Neural progenitor cell (in vitro differentiated cells): ENCODE measurements at regions not wholly inside any gene's neighbourhood (a gene's known extent, or its start where the extent isn't known, plus 50 kb on each side); places are given as distances from the start of the nearest gene placed in this dataset.
"Not testable (repeated sequence)": the region's sequence is repeated elsewhere in the genome, so short reads cannot be mapped to it uniquely, and the experiment has no call there.

Experiments
- DNase-seq: peaks from one replicate; pipeline ENCODE4 v3.0.0-alpha.2; 2016; ENCODE audit warnings: low spot score
- H2AFZ ChIP-seq: fragments of 200-600 bp; sonication (generic); replicated peaks from 2 replicates; pipeline ENCODE4 v1.6.1; 2016; ENCODE audit warnings: antibody characterized with exemption
- H3F3A ChIP-seq: fragments of 200-600 bp; sonication (generic); 2 replicates; pipeline ENCODE4 v1.6.1; 2016; ENCODE audit warnings: antibody characterized with exemption, low read depth
- H3K27ac ChIP-seq: fragments of 200-600 bp; sonication (generic); 2 replicates; pipeline ENCODE4 v1.5.1; 2016; ENCODE audit warnings: mild to moderate bottlenecking
- H3K27me3 ChIP-seq: fragments of 200-600 bp; sonication (generic); 2 replicates; pipeline ENCODE4 v1.6.1; 2016; ENCODE audit warnings: mild to moderate bottlenecking, moderate library complexity
- H3K36me3 ChIP-seq: fragments of 200-600 bp; sonication (generic); 2 replicates; pipeline ENCODE4 v1.5.1; 2016
- H3K4me1 ChIP-seq: fragments of 200-600 bp; sonication (generic); 2 replicates; pipeline ENCODE4 v1.6.1; 2016; ENCODE audit warnings: mixed run types
- H3K4me2 ChIP-seq: fragments of 200-600 bp; sonication (generic); 2 replicates; pipeline ENCODE4 v1.6.1; 2016
- H3K4me3 ChIP-seq: fragments of 200-600 bp; sonication (generic); 2 replicates; pipeline ENCODE4 v1.5.1; 2016
- H3K79me2 ChIP-seq: fragments of 200-600 bp; sonication (generic); 2 replicates; pipeline ENCODE4 v1.6.1; 2016; ENCODE audit warnings: low read depth
- H3K9ac ChIP-seq: fragments of 200-600 bp; sonication (generic); 2 replicates; pipeline ENCODE4 v1.6.1; 2016
- H3K9me3 ChIP-seq: fragments of 200-600 bp; sonication (generic); 2 replicates; pipeline ENCODE4 v1.5.1; 2016; ENCODE audit warnings: low read depth
- H4K20me1 ChIP-seq: fragments of 200-600 bp; sonication (generic); 2 replicates; pipeline ENCODE4 v1.6.1; 2016; ENCODE audit warnings: low read depth
- H3K27ac Mint-ChIP-seq: 3 replicates; pipeline ENCODE4 v1.8.0; 2021; ENCODE audit warnings: mixed read lengths
- H3K27me3 Mint-ChIP-seq: 2 replicates; pipeline ENCODE4 v1.8.0; 2022; ENCODE audit warnings: low read depth, mild to moderate bottlenecking, inconsistent platforms, moderate library complexity, mixed read lengths; ENCODE audit not compliant: insufficient read depth
- H3K36me3 Mint-ChIP-seq: 3 replicates; pipeline ENCODE4 v1.8.0; 2021; ENCODE audit warnings: mixed read lengths
- H3K4me1 Mint-ChIP-seq: 3 replicates; pipeline ENCODE4 v1.8.0; 2021; ENCODE audit warnings: mixed read lengths
- H3K4me3 Mint-ChIP-seq: 3 replicates; pipeline ENCODE4 v1.8.0; 2021; ENCODE audit warnings: mild to moderate bottlenecking, moderate library complexity, mixed read lengths
- H3K9me3 Mint-ChIP-seq: 3 replicates; pipeline ENCODE4 v1.8.0; 2020; ENCODE audit warnings: mixed read lengths
- EZH2 ChIP-seq: fragments of 200-600 bp; sonication (generic); IDR thresholded peaks from 2 replicates; pipeline ENCODE4 v1.6.1; 2017; ENCODE audit warnings: antibody characterized with exemption, mild to moderate bottlenecking, moderate library complexity
- EZH2phosphoT487 ChIP-seq: fragments of 200-600 bp; sonication (generic); IDR thresholded peaks from 2 replicates; pipeline ENCODE4 v1.6.1; 2017; ENCODE audit warnings: antibody characterized with exemption
- TF ChIP-seq, protein P1 (sequence below): fragments of 200-600 bp; sonication (generic); IDR thresholded peaks from 2 replicates; pipeline ENCODE4 v1.5.1; 2017; ENCODE audit warnings: antibody characterized with exemption, mild to moderate bottlenecking

DNA sequence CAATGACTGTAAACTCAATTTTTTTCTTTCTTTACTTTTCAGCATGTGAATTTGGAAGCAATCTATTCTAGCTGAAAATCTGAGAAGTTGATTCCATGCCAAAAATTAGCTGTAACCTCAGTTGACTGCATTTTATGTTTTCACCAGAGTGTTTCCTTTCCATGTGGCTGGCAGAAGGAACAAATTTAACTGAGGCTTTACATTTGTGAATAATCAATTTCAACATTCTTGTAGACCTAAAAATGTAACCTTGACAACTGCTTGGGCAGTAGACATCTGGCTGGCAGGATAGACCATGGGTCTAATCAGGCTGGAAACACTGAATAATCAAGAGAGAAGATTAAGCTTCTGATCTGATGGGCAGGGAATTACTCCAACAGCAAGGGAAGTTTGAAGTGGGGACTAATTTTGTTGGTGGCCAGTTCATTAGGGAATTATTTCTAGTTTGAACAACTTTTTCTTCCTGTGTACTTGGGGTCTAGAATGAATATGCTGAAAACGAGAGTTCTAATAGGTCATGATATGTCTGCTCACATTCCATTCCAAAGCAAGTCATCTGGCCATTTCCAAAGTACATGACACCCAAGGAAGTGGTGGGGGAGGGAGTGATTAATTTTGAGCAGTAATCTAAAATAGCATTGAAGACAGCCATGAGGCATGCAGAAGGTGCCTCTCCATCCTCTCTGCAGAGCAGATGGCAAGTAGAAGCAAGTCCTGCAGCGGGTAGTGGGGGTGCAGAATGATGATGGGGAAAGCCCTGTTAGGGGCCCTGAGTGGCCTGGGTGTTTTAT lies 68.2 kb downstream of the ATP23 start:
- no peak overlapping the region for H2AFZ ChIP-seq

DNA sequence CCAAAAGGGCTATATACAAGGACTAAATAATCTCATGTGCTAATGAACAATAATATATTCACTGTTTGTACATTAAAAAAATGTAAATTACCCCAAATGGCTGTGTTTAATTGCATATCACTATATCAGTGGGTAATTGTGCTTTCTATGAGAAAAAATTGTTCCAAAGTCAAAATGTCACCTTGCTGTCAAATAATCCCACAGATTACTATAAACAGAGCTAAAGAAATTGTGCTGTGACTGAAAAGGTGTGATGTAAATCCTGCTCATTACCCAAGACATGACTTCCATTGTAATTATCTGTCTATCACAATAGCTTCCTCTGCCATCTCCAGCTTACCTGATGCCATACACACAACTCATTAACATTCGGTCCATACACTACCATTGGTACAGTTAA lies 70.3 kb downstream of the ATP23 start:
- H3K27ac Mint-ChIP-seq = no peak overlapping the region
- H3K36me3 Mint-ChIP-seq = no peaks in the 10 kb centered on the region
- Histone ChIP-seq H4K20me1 (no peaks in the 10 kb centered on the region), H3F3A (no peaks in the 10 kb centered on the region), H3K4me3 (no peak overlapping the region), H3K79me2 (no peaks in the 10 kb centered on the region), H3K27ac (no peak overlapping the region), H3K36me3 (no peaks in the 10 kb centered on the region), H3K9ac (no peak overlapping the region), H3K27me3 (no peaks in the 10 kb centered on the region), H3K4me1 (no peaks in the 10 kb centered on the region), H3K4me2 (no peak overlapping the region), H2AFZ (no peak overlapping the region), H3K9me3 (no peaks in the 10 kb centered on the region)
- H3K4me1 Mint-ChIP-seq = peaks cover 3% of the 10 kb centered on the region
- H3K27me3 Mint-ChIP-seq = no peaks in the 10 kb centered on the region
- H3K9me3 Mint-ChIP-seq = peaks cover 2% of the 10 kb centered on the region
- no peak for TF ChIP-seq EZH2
- TF ChIP-seq EZH2phosphoT487 = no peak
- no peak for DNase-seq
- H3K4me3 Mint-ChIP-seq = no peak overlapping the region

More for the DNA sequence above, 68.2 kb downstream of the ATP23 start:
- Mint-ChIP-seq H3K27ac (no peak overlapping the region), H3K4me1 (peaks cover 3% of the 10 kb centered on the region), H3K9me3 (peaks cover 2% of the 10 kb centered on the region), H3K27me3 (no peaks in the 10 kb centered on the region), H3K36me3 (no peaks in the 10 kb centered on the region), H3K4me3 (no peak overlapping the region)
- no peaks in the 10 kb centered on the region for H3K36me3 ChIP-seq
- no peaks in the 10 kb centered on the region for H4K20me1 ChIP-seq
- no peak for DNase-seq
- H3K79me2 ChIP-seq = no peaks in the 10 kb centered on the region
- no peaks in the 10 kb centered on the region for H3K9me3 ChIP-seq
- H3K4me3 ChIP-seq = no peak overlapping the region
- no peak overlapping the region for H3K4me2 ChIP-seq
- H3K9ac ChIP-seq = no peak overlapping the region
- no peaks in the 10 kb centered on the region for H3K4me1 ChIP-seq
- H3F3A ChIP-seq = no peaks in the 10 kb centered on the region
- H3K27me3 ChIP-seq = no peaks in the 10 kb centered on the region
- no peak for TF ChIP-seq EZH2phosphoT487
- no peak for TF ChIP-seq EZH2
- TF ChIP-seq, protein P1, sequence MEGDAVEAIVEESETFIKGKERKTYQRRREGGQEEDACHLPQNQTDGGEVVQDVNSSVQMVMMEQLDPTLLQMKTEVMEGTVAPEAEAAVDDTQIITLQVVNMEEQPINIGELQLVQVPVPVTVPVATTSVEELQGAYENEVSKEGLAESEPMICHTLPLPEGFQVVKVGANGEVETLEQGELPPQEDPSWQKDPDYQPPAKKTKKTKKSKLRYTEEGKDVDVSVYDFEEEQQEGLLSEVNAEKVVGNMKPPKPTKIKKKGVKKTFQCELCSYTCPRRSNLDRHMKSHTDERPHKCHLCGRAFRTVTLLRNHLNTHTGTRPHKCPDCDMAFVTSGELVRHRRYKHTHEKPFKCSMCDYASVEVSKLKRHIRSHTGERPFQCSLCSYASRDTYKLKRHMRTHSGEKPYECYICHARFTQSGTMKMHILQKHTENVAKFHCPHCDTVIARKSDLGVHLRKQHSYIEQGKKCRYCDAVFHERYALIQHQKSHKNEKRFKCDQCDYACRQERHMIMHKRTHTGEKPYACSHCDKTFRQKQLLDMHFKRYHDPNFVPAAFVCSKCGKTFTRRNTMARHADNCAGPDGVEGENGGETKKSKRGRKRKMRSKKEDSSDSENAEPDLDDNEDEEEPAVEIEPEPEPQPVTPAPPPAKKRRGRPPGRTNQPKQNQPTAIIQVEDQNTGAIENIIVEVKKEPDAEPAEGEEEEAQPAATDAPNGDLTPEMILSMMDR = no peak
- no peak overlapping the region for H3K27ac ChIP-seq

DNA sequence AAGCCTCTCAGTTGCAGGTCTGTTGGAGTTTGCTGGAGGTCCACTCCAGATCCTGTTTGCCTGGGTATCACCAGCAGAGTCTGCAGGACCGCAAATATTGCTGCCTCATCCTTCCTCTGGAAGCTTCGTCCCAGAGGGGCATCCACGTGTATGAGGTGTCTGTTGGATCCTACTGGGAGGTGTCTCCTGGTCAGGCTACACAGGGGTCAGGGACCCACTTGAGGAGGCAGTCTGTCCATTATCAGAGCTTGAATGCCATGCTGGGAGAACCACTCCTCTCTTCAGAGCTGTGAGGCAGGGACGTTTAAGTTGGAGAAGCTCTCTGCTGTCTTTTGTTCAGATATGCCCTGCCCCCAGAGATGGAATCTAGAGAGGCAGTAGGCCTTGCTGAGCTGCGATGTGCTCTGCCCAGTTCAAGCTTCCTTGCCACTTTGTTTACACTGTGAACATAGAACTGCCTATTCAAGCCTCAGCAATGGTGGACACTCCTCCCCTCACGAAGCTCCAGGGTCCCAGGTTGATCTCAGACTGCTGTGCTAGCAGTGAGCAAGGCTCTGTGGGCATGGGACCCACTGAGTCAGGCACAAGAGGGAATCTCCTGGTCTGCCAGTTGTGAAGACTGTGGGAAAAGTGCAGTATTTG lies 81.1 kb downstream of the ATP23 start:
- not testable (repeated sequence) for H3K27ac Mint-ChIP-seq, H3K36me3 ChIP-seq

DNA sequence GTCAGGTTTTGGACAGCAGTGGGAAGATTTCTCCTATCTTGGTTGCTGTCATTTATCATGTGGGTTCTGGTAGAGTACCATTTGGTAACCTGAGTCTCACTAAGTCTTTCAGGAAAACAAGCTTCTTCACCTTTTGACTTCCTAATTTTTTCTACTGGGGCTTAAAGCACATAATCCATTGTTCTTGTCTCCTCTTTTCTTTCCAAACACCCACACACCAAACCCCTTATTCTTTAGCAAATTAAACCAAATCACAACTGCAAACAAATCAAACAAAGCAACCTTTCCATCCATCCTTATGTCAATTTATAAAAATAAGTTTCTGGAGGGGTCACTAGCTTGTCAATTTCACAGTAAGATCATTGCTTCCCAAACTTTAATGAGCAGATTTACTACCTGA lies 84.1 kb downstream of the ATP23 start:
- H3K9me3 Mint-ChIP-seq = peaks cover 4% of the 10 kb centered on the region
- Histone ChIP-seq H4K20me1 (no peaks in the 10 kb centered on the region), H3K4me2 (no peak overlapping the region), H3K27me3 (no peaks in the 10 kb centered on the region), H2AFZ (no peak overlapping the region), H3F3A (no peaks in the 10 kb centered on the region), H3K79me2 (no peaks in the 10 kb centered on the region), H3K4me1 (peaks cover 3% of the 10 kb centered on the region), H3K36me3 (no peaks in the 10 kb centered on the region), H3K9ac (no peak overlapping the region), H3K4me3 (no peak overlapping the region), H3K9me3 (no peaks in the 10 kb centered on the region), H3K27ac (no peak overlapping the region)
- no peaks in the 10 kb centered on the region for H3K27me3 Mint-ChIP-seq
- no peak overlapping the region for H3K27ac Mint-ChIP-seq
- no peak for DNase-seq
- H3K4me3 Mint-ChIP-seq = no peak overlapping the region
- no peaks in the 10 kb centered on the region for H3K4me1 Mint-ChIP-seq
- TF ChIP-seq EZH2phosphoT487 (no peak), EZH2 (no peak)
- TF ChIP-seq, protein P1 = no peak
- H3K36me3 Mint-ChIP-seq = no peaks in the 10 kb centered on the region

More for the DNA sequence above, 81.1 kb downstream of the ATP23 start:
- not testable (repeated sequence) for H3K27me3 Mint-ChIP-seq, H3K27ac ChIP-seq, H2AFZ ChIP-seq, H3K9ac ChIP-seq, H3K9me3 ChIP-seq, H3K4me1 Mint-ChIP-seq, H3K4me1 ChIP-seq, H4K20me1 ChIP-seq, H3K4me3 ChIP-seq, H3K79me2 ChIP-seq, H3K4me2 ChIP-seq, DNase-seq, H3K4me3 Mint-ChIP-seq, H3K36me3 Mint-ChIP-seq, H3F3A ChIP-seq, H3K27me3 ChIP-seq
- H3K9me3 Mint-ChIP-seq = peaks cover 24% of the 10 kb centered on the region
